Adrenal gland (tissue), 9 donors: ENCODE measurements at regions not wholly inside any gene's neighbourhood (a gene's known extent, or its start where the extent isn't known, plus 50 kb on each side); places are given as distances from the start of the nearest gene placed in this dataset.
"Not testable (repeated sequence)": the region's sequence is repeated elsewhere in the genome, so short reads cannot be mapped to it uniquely, and the experiment has no call there.

ENCODE experiments used
- DNase-seq, 7 donors: peaks; one replicate each; pipeline ENCODE4 v3.0.0-alpha.2; 2019 to 2020
- H3K27ac ChIP-seq, 5 donors: fragments of 200-600 bp; sonication (generic) in 4 of 5; 1 replicate in 3 of 5; 2 replicates in 2 of 5; pipeline versions ENCODE4 v1.5.1 to v1.8.0; 2016 to 2020; ENCODE audit warnings: mild to moderate bottlenecking in 1 of 5
- H3K27me3 ChIP-seq: fragments of 200-600 bp; 2 replicates; pipeline ENCODE4 v1.8.0; 2021
- H3K36me3 ChIP-seq, 2 donors: fragments of 200-600 bp; replicated peaks in 1 of 2; 1 replicate in 1 of 2; 2 replicates in 1 of 2; pipeline versions ENCODE4 v1.5.1 to v1.8.0; 2018 to 2022
- H3K4me1 ChIP-seq, 2 donors: fragments of 200-600 bp; replicated peaks in 1 of 2; 1 replicate in 1 of 2; 2 replicates in 1 of 2; pipeline versions ENCODE4 v1.5.1 to v1.8.0; 2018 to 2021
- H3K4me3 ChIP-seq, 4 donors: fragments of 200-600 bp; sonication (generic) in 3 of 4; one replicate each; pipeline ENCODE4 v1.5.1; 2016 to 2018
- H3K9me3 ChIP-seq, 3 donors: fragments of 200-600 bp; sonication (generic) in 1 of 3; replicated peaks in 1 of 3; 1 replicate in 2 of 3; 2 replicates in 1 of 3; pipeline versions ENCODE4 v1.5.1 to v1.8.0; 2016 to 2021
- CTCF ChIP-seq, 6 experiments: fragments of 450-650 bp in 4 of 6; fragments of 200-600 bp in 2 of 6; sonication (generic) in 1 of 6; IDR thresholded peaks; 1 replicate in 5 of 6; 2 replicates in 1 of 6; pipeline versions ENCODE4 v1.5.1 to v1.8.0; 2016 to 2021; ENCODE audit warnings: antibody characterized with exemption in 6 of 6, mild to moderate bottlenecking in 2 of 6, moderate library complexity in 1 of 6
- POLR2A ChIP-seq, 2 donors: fragments of 450-650 bp; IDR thresholded peaks; one replicate each; pipeline ENCODE4 v1.6.1; 2017; ENCODE audit warnings: antibody characterized with exemption in 2 of 2, mild to moderate bottlenecking in 2 of 2, moderate library complexity in 1 of 2
- WGBS, 4 donors: extraction: QIAGEN DNeasy Blood & Tissue Kit in 2 of 4; methylation state at CpG; one replicate each; pipeline versions ENCODE4 v1.1.5 to v1.1.7; 2013 to 2017; 5-methylcytosine and 5-hydroxymethylcytosine counted together
- intact Hi-C, 2 donors: fragments of 100-400 bp; cut with DNase I; formaldehyde crosslinking; loops; one replicate each; pipeline versions ENCODE4 v1.14.1 to v1.15.0; 2022 to 2023
- donor health status: healthy with polysubstance abuse.
- donor health status: Bipolar disorder and iron deficiency.
- donor health status: DM: yes; HTN: yes; CAD: no.
- donor health status: DM: no; HTN: no; CAD: no.
- donor health status: DM: no; HTN: no; CAD: no.

GRCh38 chrX:10685923-10686595 lies 65.7 kb upstream of the MID1 start:
- no peaks in the 10 kb centered on the region for H3K36me3 ChIP-seq
- no peak for DNase-seq
- TF ChIP-seq CTCF (IDR thresholded peaks at IDR 0.05) (no peak), POLR2A (IDR thresholded peaks at IDR 0.05) (no peak)
- H3K27me3 ChIP-seq: peaks cover 9% of the 10 kb centered on the region
- WGBS, 4 donors: 68 to 95% (median 93%) methylated on average over 2 of the region's 2 CpGs; no CpG with 5 or more reads in 1 of the 4 donors
- H3K9me3 ChIP-seq: no peaks in the 10 kb centered on the region
- no peak overlapping the region for H3K4me3 ChIP-seq
- no peak overlapping the region for H3K27ac ChIP-seq
- intact Hi-C loops: no loop called here
- no peaks in the 10 kb centered on the region for H3K4me1 ChIP-seq

GRCh38 chrX:10691751-10692150 lies 71.4 kb upstream of the MID1 start:
- WGBS, 4 donors: 78 to 89% (median 83%) methylated on average over 3 to 4 of the region's 4 CpGs
- intact Hi-C loops, H3K4me3 ChIP-seq, H3K36me3 ChIP-seq, H3K27me3 ChIP-seq, H3K4me1 ChIP-seq, H3K27ac ChIP-seq, DNase-seq, H3K9me3 ChIP-seq: not testable (repeated sequence)

GRCh38 chrX:10697616-10698317 lies 77.4 kb upstream of the MID1 start:
- Histone ChIP-seq H3K4me3 (no peak overlapping the region), H3K4me1 (no peaks in the 10 kb centered on the region), H3K27ac (no peak overlapping the region), H3K36me3 (no peaks in the 10 kb centered on the region), H3K27me3 (peaks cover 6% of the 10 kb centered on the region), H3K9me3 (no peaks in the 10 kb centered on the region)
- DNase-seq: no peak
- WGBS, 4 donors: 62 to 85% (median 72%) methylated on average over 6 to 7 of the region's 7 CpGs
- intact Hi-C loops: no loop called here
- TF ChIP-seq CTCF (IDR thresholded peaks at IDR 0.05): no peak
- no peak for TF ChIP-seq POLR2A (IDR thresholded peaks at IDR 0.05)

GRCh38 chrX:10698318-10698640 lies 77.9 kb upstream of the MID1 start:
- 57 to 100% (median 73%) methylated on average over 1 of the region's 1 CpG for WGBS, 4 donors
- Histone ChIP-seq H3K4me1 (no peaks in the 10 kb centered on the region), H3K4me3 (no peak overlapping the region), H3K27me3 (peaks cover 6% of the 10 kb centered on the region), H3K36me3 (no peaks in the 10 kb centered on the region), H3K27ac (no peak overlapping the region), H3K9me3 (no peaks in the 10 kb centered on the region)
- intact Hi-C loops: no loop called here
- no peak for DNase-seq
- TF ChIP-seq POLR2A (IDR thresholded peaks at IDR 0.05): no peak
- TF ChIP-seq CTCF (IDR thresholded peaks at IDR 0.05): no peak

GRCh38 chrX:10702031-10702430 lies 81.6 kb upstream of the MID1 start:
- WGBS, 4 donors: 58 to 71% (median 65%) methylated on average over 4 of the region's 4 CpGs
- no peaks in the 10 kb centered on the region for H3K36me3 ChIP-seq
- no peak for DNase-seq
- peaks cover 6% of the 10 kb centered on the region for H3K27me3 ChIP-seq
- no peaks in the 10 kb centered on the region for H3K4me1 ChIP-seq
- H3K9me3 ChIP-seq: no peaks in the 10 kb centered on the region
- no peak overlapping the region for H3K4me3 ChIP-seq
- no peak for TF ChIP-seq POLR2A (IDR thresholded peaks at IDR 0.05)
- no peak for TF ChIP-seq CTCF (IDR thresholded peaks at IDR 0.05)
- no peak overlapping the region for H3K27ac ChIP-seq
- intact Hi-C loops: no loop called here

GRCh38 chrX:10706342-10706741 lies 86.0 kb upstream of the MID1 start:
- H3K4me3 ChIP-seq, DNase-seq, H3K9me3 ChIP-seq, H3K4me1 ChIP-seq, intact Hi-C loops, H3K36me3 ChIP-seq, H3K27me3 ChIP-seq, H3K27ac ChIP-seq: not testable (repeated sequence)
- 62 to 89% (median 68%) methylated on average over 3 of the region's 3 CpGs for WGBS, 4 donors
